ENCODE measurements at regions not wholly inside any gene's neighbourhood (a gene's known extent, or its start where the extent isn't known, plus 50 kb on each side); places are given as distances from the start of the nearest gene placed in this dataset.

- TF ChIP-seq REST (IDR thresholded peaks at IDR 0.05; ENCODE audit: low read depth, low read length) (peak; percentile 44; the same call in 1 of the 2 replicates), BCL3 (IDR thresholded peaks at IDR 0.05; ENCODE audit: borderline replicate concordance, insufficient read depth, low read depth, low read length, poor library complexity, severe bottlenecking) (peak; percentile 96), BMI1 (IDR thresholded peaks at IDR 0.05; ENCODE audit: borderline replicate concordance) (no peak), CBX5 (IDR thresholded peaks at IDR 0.05; ENCODE audit: low read depth) (0 out of 2 replicates have a peak, but pooled peaks have one; percentile 55), ATF2 (IDR thresholded peaks at IDR 0.05; ENCODE audit: low read length) (peak; percentile 96; the same call in 1 of the 2 replicates), SP1 (IDR thresholded peaks at IDR 0.05; ENCODE audit: low read depth, low read length) (no peak), EP300 (IDR thresholded peaks at IDR 0.05; ENCODE audit: borderline replicate concordance in 1 of 2, control insufficient read depth in 1 of 2, low read depth in 2 of 2, low read length in 2 of 2) (peak in 1 of 2 experiments; percentile 62; a peak in 1 of 4 replicates), JUNB (IDR thresholded peaks at IDR 0.05) (peak; percentile 23; the same call in 1 of the 2 replicates), PBX3 (IDR thresholded peaks at IDR 0.05; ENCODE audit: insufficient replicate concordance, low read depth, low read length) (no peak), ZBTB33 (IDR thresholded peaks at IDR 0.05) (no peak), MTA2 (IDR thresholded peaks at IDR 0.05; ENCODE audit: low read depth) (peak; percentile 44; the same call in 1 of the 2 replicates), ZNF592 (IDR thresholded peaks at IDR 0.05) (no peak), MTA3 (IDR thresholded peaks at IDR 0.05; ENCODE audit: borderline replicate concordance, low read length) (peak; percentile 89; the same call in 1 of the 2 replicates), TAF1 (IDR thresholded peaks at IDR 0.05; ENCODE audit: borderline replicate concordance, low read depth, low read length) (no peak), MEF2A (IDR thresholded peaks at IDR 0.05; ENCODE audit: insufficient read depth, low read depth, low read length) (peak; percentile 99)
These were observed 286.2 kb downstream of the PREX1 start (continued) for GRCh38 chr20:48541581-48542071.
